SK-N-SH treated with all-trans-retinoic acid at 6 μM for 48 hours (cell line): ENCODE measurements at regions not wholly inside any gene's neighbourhood (a gene's known extent, or its start where the extent isn't known, plus 50 kb on each side); places are given as distances from the start of the nearest gene placed in this dataset.
"Not testable (repeated sequence)": the region's sequence is repeated elsewhere in the genome, so short reads cannot be mapped to it uniquely, and the experiment has no call there.

ENCODE experiments used
- ATAC-seq: fragments of 200-7000 bp; cut with Tn5 transposase; 3 replicates; pipeline ENCODE4 v1.9.1; 2020; ENCODE audit warnings: mild to moderate bottlenecking, moderate library complexity
- ARNTL ChIP-seq: fragments of 450-650 bp; formaldehyde crosslinking; IDR thresholded peaks from 2 replicates; pipeline ENCODE4 v1.5.0; 2020; ENCODE audit warnings: low read depth, mild to moderate bottlenecking, moderate library complexity, borderline replicate concordance
- BACH2 ChIP-seq: fragments of 250-450 bp; sonication (Bioruptor Pico); IDR thresholded peaks from 2 replicates; pipeline ENCODE4 v1.9.0; 2021; ENCODE audit warnings: mild to moderate bottlenecking, borderline replicate concordance
- CREB5 ChIP-seq: fragments of 250-450 bp; sonication (Bioruptor Pico); IDR thresholded peaks from 2 replicates; pipeline ENCODE4 v1.5.1; 2020; ENCODE audit warnings: low read depth, mild to moderate bottlenecking, moderate library complexity
- CSDC2 ChIP-seq: fragments of 250-450 bp; sonication (Bioruptor Pico); IDR thresholded peaks from 2 replicates; pipeline ENCODE4 v1.5.0; 2020; ENCODE audit warnings: mild to moderate bottlenecking, moderate library complexity
- ESRRG ChIP-seq: fragments of 250-450 bp; sonication (Bioruptor Pico); IDR thresholded peaks from 2 replicates; pipeline ENCODE4 v1.6.1; 2021; ENCODE audit warnings: mild to moderate bottlenecking
- ISL1 ChIP-seq: fragments of 250-450 bp; sonication (Bioruptor Pico); IDR thresholded peaks from 2 replicates; pipeline ENCODE4 v2.1.2; 2022; ENCODE audit warnings: mild to moderate bottlenecking, moderate library complexity
- OSR1 ChIP-seq: fragments of 250-450 bp; sonication (Bioruptor Pico); IDR thresholded peaks from 2 replicates; pipeline ENCODE4 v1.8.0; 2022; ENCODE audit warnings: moderate library complexity, mild to moderate bottlenecking, inconsistent platforms
- PATZ1 ChIP-seq: fragments of 250-450 bp; sonication (Bioruptor Pico); IDR thresholded peaks from 2 replicates; pipeline ENCODE4 v1.8.0; 2020; ENCODE audit warnings: mild to moderate bottlenecking, moderate library complexity, borderline replicate concordance
- POU6F1 ChIP-seq: fragments of 250-450 bp; sonication (Bioruptor Pico); IDR thresholded peaks from 2 replicates; pipeline ENCODE4 v1.8.0; 2021; ENCODE audit warnings: low read depth, mild to moderate bottlenecking, moderate library complexity, borderline replicate concordance
- PPARA ChIP-seq: fragments of 250-450 bp; sonication (Bioruptor Pico); IDR thresholded peaks from 2 replicates; pipeline ENCODE4 v1.5.0; 2020; ENCODE audit warnings: mild to moderate bottlenecking, borderline replicate concordance
- RARB ChIP-seq: fragments of 250-450 bp; sonication (Bioruptor Pico); IDR thresholded peaks from 2 replicates; pipeline ENCODE4 v1.8.0; 2021; ENCODE audit warnings: mild to moderate bottlenecking, moderate library complexity
- SNAI2 ChIP-seq: fragments of 250-450 bp; sonication (Bioruptor Pico); IDR thresholded peaks from 2 replicates; pipeline ENCODE4 v1.5.0; 2020; ENCODE audit warnings: mild to moderate bottlenecking, moderate library complexity
- TCF4 ChIP-seq: fragments of 250-450 bp; sonication (Bioruptor Pico); IDR thresholded peaks from 2 replicates; pipeline ENCODE4 v1.8.0; 2021; ENCODE audit warnings: mild to moderate bottlenecking, moderate library complexity, borderline replicate concordance
- TOX ChIP-seq: fragments of 250-450 bp; sonication (Bioruptor Pico); IDR thresholded peaks from 2 replicates; pipeline ENCODE4 v1.8.0; 2021; ENCODE audit warnings: mild to moderate bottlenecking, moderate library complexity, borderline replicate concordance
- ZC3H10 ChIP-seq: fragments of 250-450 bp; sonication (Bioruptor Pico); IDR thresholded peaks from 2 replicates; pipeline ENCODE4 v1.5.1; 2021; ENCODE audit warnings: mild to moderate bottlenecking, moderate library complexity
- ZFP3 ChIP-seq: fragments of 250-450 bp; sonication (Bioruptor Pico); IDR thresholded peaks from 2 replicates; pipeline ENCODE4 v1.5.0; 2020; ENCODE audit warnings: mild to moderate bottlenecking, moderate library complexity
- ZFP30 ChIP-seq: fragments of 450-650 bp; formaldehyde crosslinking; IDR thresholded peaks from 2 replicates; pipeline ENCODE4 v1.5.0; 2022; ENCODE audit warnings: mild to moderate bottlenecking, moderate library complexity
- ZNF565 ChIP-seq: fragments of 450-650 bp; formaldehyde crosslinking; conservative IDR thresholded peaks from 2 replicates; pipeline ENCODE4 v1.5.0; 2020; ENCODE audit warnings: low read depth, mild to moderate bottlenecking, moderate library complexity
- ZNF70 ChIP-seq: fragments of 450-650 bp; formaldehyde crosslinking; IDR thresholded peaks from 2 replicates; pipeline ENCODE4 v1.5.0; 2020; ENCODE audit warnings: mild to moderate bottlenecking, moderate library complexity
- ZNF8 ChIP-seq: fragments of 450-650 bp; formaldehyde crosslinking; IDR thresholded peaks from 2 replicates; pipeline ENCODE4 v1.5.0; 2020; ENCODE audit warnings: mild to moderate bottlenecking, moderate library complexity
- TF ChIP-seq, protein P1 (sequence below): fragments of 250-450 bp; sonication (Bioruptor Pico); IDR thresholded peaks from 2 replicates; pipeline ENCODE4 v1.5.0; 2020; ENCODE audit warnings: mild to moderate bottlenecking, moderate library complexity

DNA sequence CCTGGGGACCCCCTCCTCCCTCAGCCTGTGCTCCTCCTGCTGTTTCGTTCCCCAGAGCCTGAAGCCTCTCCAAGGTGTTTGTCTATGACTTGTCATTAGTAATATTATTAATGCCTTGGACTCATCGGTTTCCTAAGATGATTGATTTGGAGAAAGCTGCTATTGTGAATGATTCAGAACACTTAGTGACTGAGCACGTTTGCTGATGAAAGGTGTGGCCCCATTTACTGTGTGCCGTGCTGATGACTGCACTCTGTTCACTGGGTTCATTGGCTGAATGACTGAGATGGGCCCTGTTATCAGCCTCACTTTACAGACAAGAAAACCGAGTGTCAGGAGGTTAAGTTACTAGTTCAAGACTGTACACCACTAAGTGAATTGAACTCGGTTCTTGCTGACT is 111.4 kb downstream of the SPP2 start:
- no peak for TF ChIP-seq ZFP30
- no peak for TF ChIP-seq TOX (CRISPR knock-in tag)
- TF ChIP-seq, protein P1, sequence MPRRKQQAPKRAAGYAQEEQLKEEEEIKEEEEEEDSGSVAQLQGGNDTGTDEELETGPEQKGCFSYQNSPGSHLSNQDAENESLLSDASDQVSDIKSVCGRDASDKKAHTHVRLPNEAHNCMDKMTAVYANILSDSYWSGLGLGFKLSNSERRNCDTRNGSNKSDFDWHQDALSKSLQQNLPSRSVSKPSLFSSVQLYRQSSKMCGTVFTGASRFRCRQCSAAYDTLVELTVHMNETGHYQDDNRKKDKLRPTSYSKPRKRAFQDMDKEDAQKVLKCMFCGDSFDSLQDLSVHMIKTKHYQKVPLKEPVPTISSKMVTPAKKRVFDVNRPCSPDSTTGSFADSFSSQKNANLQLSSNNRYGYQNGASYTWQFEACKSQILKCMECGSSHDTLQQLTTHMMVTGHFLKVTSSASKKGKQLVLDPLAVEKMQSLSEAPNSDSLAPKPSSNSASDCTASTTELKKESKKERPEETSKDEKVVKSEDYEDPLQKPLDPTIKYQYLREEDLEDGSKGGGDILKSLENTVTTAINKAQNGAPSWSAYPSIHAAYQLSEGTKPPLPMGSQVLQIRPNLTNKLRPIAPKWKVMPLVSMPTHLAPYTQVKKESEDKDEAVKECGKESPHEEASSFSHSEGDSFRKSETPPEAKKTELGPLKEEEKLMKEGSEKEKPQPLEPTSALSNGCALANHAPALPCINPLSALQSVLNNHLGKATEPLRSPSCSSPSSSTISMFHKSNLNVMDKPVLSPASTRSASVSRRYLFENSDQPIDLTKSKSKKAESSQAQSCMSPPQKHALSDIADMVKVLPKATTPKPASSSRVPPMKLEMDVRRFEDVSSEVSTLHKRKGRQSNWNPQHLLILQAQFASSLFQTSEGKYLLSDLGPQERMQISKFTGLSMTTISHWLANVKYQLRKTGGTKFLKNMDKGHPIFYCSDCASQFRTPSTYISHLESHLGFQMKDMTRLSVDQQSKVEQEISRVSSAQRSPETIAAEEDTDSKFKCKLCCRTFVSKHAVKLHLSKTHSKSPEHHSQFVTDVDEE: no peak
- TF ChIP-seq PATZ1: no peak
- no peak for TF ChIP-seq ZC3H10 (CRISPR knock-in tag)
- no peak for TF ChIP-seq ZNF8 (CRISPR knock-in tag)
- no peak for ATAC-seq

DNA sequence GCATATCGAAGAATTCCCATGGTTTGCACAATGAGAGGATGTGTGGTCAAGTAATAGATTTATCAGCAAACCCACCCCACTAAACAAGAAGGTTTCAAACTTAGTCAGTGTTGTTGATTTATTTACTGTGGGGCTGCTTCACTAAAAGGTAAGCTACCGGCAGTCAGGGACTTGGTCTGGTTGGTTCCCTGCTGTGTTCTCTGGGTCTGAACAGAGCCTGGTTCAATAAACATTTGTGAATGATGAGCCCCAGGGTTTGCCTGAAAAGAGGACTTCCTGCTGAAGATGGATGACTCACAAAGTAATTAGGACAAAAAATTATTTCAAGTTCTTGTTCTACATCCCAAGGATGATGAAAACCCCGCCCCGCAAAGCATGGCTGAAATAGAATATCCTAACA is 108.3 kb downstream of the SPP2 start:
- no peak for ATAC-seq
- TF ChIP-seq RARB (CRISPR knock-in tag): no peak
- TF ChIP-seq ZNF70: no peak
- TF ChIP-seq, all 23 proteins: peak for 0

DNA sequence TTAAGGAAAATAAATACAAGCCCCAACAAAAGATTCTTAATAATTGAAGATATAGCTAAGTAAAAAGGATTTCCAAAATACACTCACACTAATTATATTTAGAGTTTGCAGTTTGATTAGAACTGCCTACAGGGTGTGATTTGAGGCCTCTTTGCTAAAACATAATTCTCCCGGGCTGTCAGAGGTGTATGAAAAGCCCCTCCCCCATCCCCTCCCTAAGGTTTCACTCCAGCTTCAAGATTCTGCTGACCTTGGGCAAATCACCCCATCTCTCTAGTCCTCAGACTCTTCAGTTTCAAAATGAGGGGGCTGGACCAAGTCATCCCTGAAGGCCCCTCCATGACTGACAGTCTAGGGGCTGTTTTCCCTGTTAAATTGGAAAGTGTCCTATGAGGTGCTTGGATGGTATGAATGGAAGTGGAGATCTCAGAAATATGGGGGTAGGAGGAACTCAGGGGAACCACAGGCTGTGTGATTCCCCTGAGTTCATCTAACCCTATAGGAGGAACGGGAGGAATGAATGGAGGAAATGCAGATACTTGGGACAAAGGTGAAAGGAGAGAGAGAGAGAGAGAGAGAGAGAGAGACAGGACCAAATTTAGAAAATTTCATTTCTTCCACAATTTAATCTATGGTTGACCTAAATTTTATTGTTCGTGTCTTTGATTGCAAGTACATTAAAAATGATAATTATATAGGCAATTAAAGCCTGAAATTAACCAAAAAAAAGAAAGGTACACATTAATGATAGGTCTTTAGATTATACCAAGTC is 107.5 kb downstream of the SPP2 start:
- ATAC-seq: no peak
- TF ChIP-seq ISL1 (no peak), OSR1 (CRISPR knock-in tag) (no peak), ZFP30 (no peak)

- no peak for TF ChIP-seq ARNTL (CRISPR knock-in tag)
- no peak for TF ChIP-seq BACH2
- TF ChIP-seq ESRRG: no peak
- no peak for TF ChIP-seq ISL1
- TF ChIP-seq ZNF565 (CRISPR knock-in tag): no peak
- TF ChIP-seq CREB5 (CRISPR knock-in tag): no peak
- no peak for TF ChIP-seq CSDC2
- TF ChIP-seq PPARA (CRISPR knock-in tag): no peak
- no peak for TF ChIP-seq SNAI2 (CRISPR knock-in tag)
- TF ChIP-seq ZNF70: no peak
- TF ChIP-seq POU6F1 (CRISPR knock-in tag): no peak
- no peak for TF ChIP-seq ZFP3
- no peak for TF ChIP-seq ZFP30
- TF ChIP-seq, protein P1: no peak
- no peak for TF ChIP-seq TOX (CRISPR knock-in tag)
- no peak for TF ChIP-seq TCF4 (CRISPR knock-in tag)
- ATAC-seq: no peak
Measured at GRCh38 chr2:234156326-234156725, 105.8 kb downstream of the SPP2 start.

- ATAC-seq: not testable (repeated sequence)
Measured at GRCh38 chr2:234152835-234153234, 102.3 kb downstream of the SPP2 start.
